K562 (cell line): ENCODE measurements at regions not wholly inside any gene's neighbourhood (a gene's known extent, or its start where the extent isn't known, plus 50 kb on each side); places are given as distances from the start of the nearest gene placed in this dataset.

Experiments
- ATAC-seq: fragments of 200-7000 bp; cut with Tn5 transposase; 3 replicates; pipeline ENCODE4 v1.9.1; 2020; ENCODE audit warnings: moderate library complexity
- BruUV-seq: library from RNA; stranded (reverse); fragments of 400-500 nt; replicated peaks from 2 replicates; lab custom pipeline; 2021; lab: Mats Ljungman, UMichigan
- CTCF ChIA-PET: fragments of 300-600 bp; formaldehyde crosslinking; extraction: SDS; loops from one replicate; lab custom pipeline; 2021; ENCODE audit warnings: low intra/inter-chr PET ratio; lab: Yijun Ruan, JAX
- POLR2A ChIA-PET: fragments of 300-600, 350-650 bp; sonication (Branson Sonifier 250); formaldehyde crosslinking; extraction: SDS; loops from one replicate; lab custom pipeline; 2021; ENCODE audit warnings: antibody characterized with exemption, inconsistent platforms; lab: Yijun Ruan, JAX
- DNase-seq, 4 experiments: peaks; one replicate each; pipeline versions ENCODE4 v3.0.0 to v3.0.0-alpha.2; 2011 to 2018; ENCODE audit warnings: low spot score in 3 of 4, mixed read lengths in 3 of 4; ENCODE audit errors: extremely low read depth in 1 of 4
- FAIRE-seq: peaks from 2 replicates; lab custom pipeline; 2011; peaks lifted over from hg19 to GRCh38; lab: Jason Lieb, UNC
- H2AFZ ChIP-seq: 2 replicates; pipeline ENCODE4 v1.6.0; 2011; ENCODE audit warnings: low read depth, low read length, control low read depth, inconsistent platforms
- H3K27ac ChIP-seq: fragments of 200-600 bp; 3 replicates; pipeline ENCODE4 v1.8.0; 2011; ENCODE audit warnings: low read depth, mild to moderate bottlenecking, control low read depth, inconsistent platforms, low read length, moderate library complexity, mixed read lengths; ENCODE audit errors: extremely low read depth
- H3K27me3 ChIP-seq, 2 experiments: fragments of 300-600 bp in 1 of 2; 2 replicates in 1 of 2; 3 replicates in 1 of 2; pipeline versions ENCODE4 v1.6.0 to v1.8.0; 2011; ENCODE audit warnings: inconsistent platforms in 2 of 2, low read length in 2 of 2, mild to moderate bottlenecking in 1 of 2, mixed read lengths in 1 of 2, moderate library complexity in 1 of 2; ENCODE audit not compliant: control insufficient read depth in 2 of 2, insufficient read depth in 2 of 2
- H3K36me3 ChIP-seq: fragments of 300-600 bp; 3 replicates; pipeline ENCODE4 v1.8.0; 2011; ENCODE audit warnings: mild to moderate bottlenecking, low read length, inconsistent platforms; ENCODE audit not compliant: control insufficient read depth, insufficient read depth
- H3K4me1 ChIP-seq, 2 experiments: fragments of 200-600 bp in 1 of 2; replicated peaks in 1 of 2; 2 replicates in 1 of 2; 3 replicates in 1 of 2; pipeline versions ENCODE4 v1.5.1 to v1.8.0; 2011; ENCODE audit warnings: inconsistent platforms in 2 of 2, low read length in 2 of 2, mild to moderate bottlenecking in 1 of 2, mixed read lengths in 1 of 2, moderate library complexity in 1 of 2; ENCODE audit not compliant: control insufficient read depth in 2 of 2, insufficient read depth in 2 of 2
- H3K4me2 ChIP-seq: 2 replicates; pipeline ENCODE4 v1.6.1; 2011; ENCODE audit warnings: low read length, control low read depth, inconsistent platforms, mixed read lengths; ENCODE audit not compliant: insufficient read depth
- H3K4me3 ChIP-seq: fragments of 200-600 bp; sonication (generic), shearing (Covaris generic); 2 replicates; pipeline ENCODE4 v1.5.1; 2016; ENCODE audit warnings: control low read depth, inconsistent platforms
- H3K79me2 ChIP-seq: fragments of 200-600 bp; 3 replicates; pipeline ENCODE4 v1.8.0; 2011; ENCODE audit warnings: low read length, inconsistent platforms; ENCODE audit not compliant: control insufficient read depth, insufficient read depth
- H3K9ac ChIP-seq, 2 experiments: 2 replicates each; pipeline versions ENCODE4 v1.6.0 to v1.6.1; 2011; ENCODE audit warnings: low read depth in 2 of 2, low read length in 2 of 2, control low read depth in 1 of 2, inconsistent platforms in 1 of 2, mild to moderate bottlenecking in 1 of 2, mixed read lengths in 1 of 2; ENCODE audit not compliant: insufficient read depth in 1 of 2
- H3K9me1 ChIP-seq: one replicate; pipeline ENCODE4 v1.6.0; 2011; ENCODE audit warnings: inconsistent platforms, mild to moderate bottlenecking, low read length, moderate library complexity; ENCODE audit not compliant: control insufficient read depth, insufficient read depth
- H3K9me3 ChIP-seq: replicated peaks from 2 replicates; pipeline ENCODE4 v1.5.1; 2011; ENCODE audit warnings: low read depth, low read length, inconsistent platforms; ENCODE audit not compliant: control insufficient read depth, insufficient read depth
- H4K20me1 ChIP-seq: replicated peaks from 2 replicates; pipeline ENCODE4 v1.6.1; 2011; ENCODE audit warnings: low read length, inconsistent platforms, mixed read lengths; ENCODE audit not compliant: control insufficient read depth, insufficient read depth
- CBX1 ChIP-seq: sonication (generic); IDR thresholded peaks from 2 replicates; pipeline ENCODE4 v1.6.1; 2016; ENCODE audit warnings: antibody characterized with exemption, low read depth, mild to moderate bottlenecking
- DIDO1 ChIP-seq: fragments of 450-650 bp; IDR thresholded peaks from 2 replicates; pipeline ENCODE4 v1.6.1; 2016; ENCODE audit warnings: low read depth, missing biosample characterization, missing genetic modification characterization
- NCOA4 ChIP-seq: fragments of 450-650 bp; IDR thresholded peaks from 2 replicates; pipeline ENCODE4 v1.6.1; 2018; ENCODE audit warnings: mild to moderate bottlenecking; ENCODE audit not compliant: partially characterized antibody
- NFYB ChIP-seq: IDR thresholded peaks from 2 replicates; pipeline ENCODE4 v1.6.1; 2011; ENCODE audit warnings: mild to moderate bottlenecking, moderate library complexity; ENCODE audit not compliant: insufficient read length; ENCODE audit errors: extremely low read depth
- RBM14 ChIP-seq: fragments of 200-400 bp; formaldehyde crosslinking; IDR thresholded peaks from 2 replicates; pipeline ENCODE4 v1.6.1; 2018; ENCODE audit warnings: low read depth, mild to moderate bottlenecking, low read length, moderate library complexity, borderline replicate concordance; ENCODE audit not compliant: insufficient read depth
- SIX5 ChIP-seq, 2 experiments: IDR thresholded peaks; 2 replicates each; pipeline ENCODE4 v1.6.1; 2011; ENCODE audit warnings: low read length in 2 of 2, borderline replicate concordance in 1 of 2, low read depth in 1 of 2, mild to moderate bottlenecking in 1 of 2, moderate library complexity in 1 of 2; ENCODE audit not compliant: insufficient read depth in 1 of 2
- SMARCA4 ChIP-seq: fragments of 450-650 bp; IDR thresholded peaks from 2 replicates; pipeline ENCODE4 v1.6.1; 2016
- TFAM ChIP-seq: fragments of 250-450 bp; sonication (Bioruptor Pico); conservative IDR thresholded peaks from 2 replicates; pipeline ENCODE4 v1.5.0; 2021; ENCODE audit warnings: mild to moderate bottlenecking, moderate library complexity
- ZNF212 ChIP-seq: fragments of 450-650 bp; formaldehyde crosslinking; IDR thresholded peaks from 2 replicates; pipeline ENCODE4 v1.4.0; 2020; ENCODE audit warnings: mild to moderate bottlenecking
- ZNF764 ChIP-seq: fragments of 250-450 bp; sonication (Bioruptor Pico); IDR thresholded peaks from 2 replicates; pipeline ENCODE4 v1.4.0; 2020; ENCODE audit warnings: low read depth, mild to moderate bottlenecking, moderate library complexity
- WGBS: fragments of 100-300 bp; shearing (Covaris generic); methylation state at CpG from one replicate; pipeline ENCODE4 v1.1.6; 2016; ENCODE audit warnings: low coverage, mixed read lengths; ENCODE audit not compliant: insufficient coverage; ENCODE audit errors: missing lambda C conversion rate; 5-methylcytosine and 5-hydroxymethylcytosine counted together
- in situ Hi-C: fragments of 300-500 bp; cut with MboI; formaldehyde crosslinking; loops from 4 replicates; pipeline ENCODE4 v1.15.0; 2018; ENCODE audit warnings: inconsistent platforms, mixed read lengths
- intact Hi-C: fragments of 100-400 bp; cut with micrococcal nuclease; formaldehyde crosslinking; loops from 2 replicates; pipeline ENCODE4 v1.14.2; 2022
- TF ChIP-seq, protein P1 (sequence below): fragments of 250-450 bp; sonication (Bioruptor Pico); IDR thresholded peaks from 2 replicates; pipeline ENCODE4 v1.8.0; 2022; ENCODE audit warnings: inconsistent platforms
- TF ChIP-seq, protein P2 (sequence below): fragments of 450-650 bp; IDR thresholded peaks from 2 replicates; pipeline ENCODE4 v1.6.1; 2016; ENCODE audit warnings: mild to moderate bottlenecking
- TF ChIP-seq, protein P3 (sequence below): fragments of 250-450 bp; sonication (Bioruptor Pico); IDR thresholded peaks from 2 replicates; pipeline ENCODE4 v1.5.0; 2022; ENCODE audit warnings: mild to moderate bottlenecking

DNA sequence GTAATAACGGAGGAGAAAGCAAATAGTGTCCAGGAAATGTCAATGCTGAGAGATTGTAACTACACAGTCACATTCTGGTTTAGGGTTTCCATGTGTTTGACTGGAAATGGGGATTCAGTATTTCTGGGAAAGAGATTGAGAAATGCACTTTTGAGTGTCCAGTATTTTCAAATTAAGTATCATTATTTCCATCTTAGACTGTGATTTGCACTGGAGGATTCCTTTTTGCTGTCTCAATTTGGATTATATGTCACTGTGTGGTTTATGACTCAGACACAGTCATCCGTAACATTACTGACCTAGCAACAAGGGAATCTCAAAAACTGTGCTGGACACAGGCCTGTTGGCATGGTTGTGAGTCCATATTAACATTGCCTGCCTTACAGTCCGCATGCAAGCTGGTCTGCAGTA is 681.4 kb downstream of the CDH11 start:
- H3K79me2 ChIP-seq, result no peaks in the 10 kb centered on the region
- in situ Hi-C loops, result no loop called here
- H3K36me3 ChIP-seq, result no peaks in the 10 kb centered on the region
- intact Hi-C loops, result no loop called here
- no peaks in the 10 kb centered on the region for H3K9me3 ChIP-seq
- FAIRE-seq, result no peak
- H3K27me3 ChIP-seq, result no peaks in the 10 kb centered on the region
- no peaks in the 10 kb centered on the region for H3K9me1 ChIP-seq
- no peak overlapping the region for H2AFZ ChIP-seq
- TF ChIP-seq ZNF212 (CRISPR knock-in tag) (no peak), SMARCA4 (no peak), SIX5 (IDR thresholded peaks at IDR 0.05; ENCODE audit: borderline replicate concordance in 1 of 2, insufficient read depth in 1 of 2, low read depth in 1 of 2, low read length in 2 of 2) (no peak), ZNF764 (CRISPR knock-in tag) (no peak), DIDO1 (tag) (no peak), NFYB (no peak), RBM14 (no peak), CBX1 (no peak), NCOA4 (no peak), TFAM (CRISPR knock-in tag) (no peak)
- TF ChIP-seq, protein P1, sequence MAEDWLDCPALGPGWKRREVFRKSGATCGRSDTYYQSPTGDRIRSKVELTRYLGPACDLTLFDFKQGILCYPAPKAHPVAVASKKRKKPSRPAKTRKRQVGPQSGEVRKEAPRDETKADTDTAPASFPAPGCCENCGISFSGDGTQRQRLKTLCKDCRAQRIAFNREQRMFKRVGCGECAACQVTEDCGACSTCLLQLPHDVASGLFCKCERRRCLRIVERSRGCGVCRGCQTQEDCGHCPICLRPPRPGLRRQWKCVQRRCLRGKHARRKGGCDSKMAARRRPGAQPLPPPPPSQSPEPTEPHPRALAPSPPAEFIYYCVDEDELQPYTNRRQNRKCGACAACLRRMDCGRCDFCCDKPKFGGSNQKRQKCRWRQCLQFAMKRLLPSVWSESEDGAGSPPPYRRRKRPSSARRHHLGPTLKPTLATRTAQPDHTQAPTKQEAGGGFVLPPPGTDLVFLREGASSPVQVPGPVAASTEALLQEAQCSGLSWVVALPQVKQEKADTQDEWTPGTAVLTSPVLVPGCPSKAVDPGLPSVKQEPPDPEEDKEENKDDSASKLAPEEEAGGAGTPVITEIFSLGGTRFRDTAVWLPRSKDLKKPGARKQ (CRISPR knock-in tag), result no peak
- TF ChIP-seq, protein P2, sequence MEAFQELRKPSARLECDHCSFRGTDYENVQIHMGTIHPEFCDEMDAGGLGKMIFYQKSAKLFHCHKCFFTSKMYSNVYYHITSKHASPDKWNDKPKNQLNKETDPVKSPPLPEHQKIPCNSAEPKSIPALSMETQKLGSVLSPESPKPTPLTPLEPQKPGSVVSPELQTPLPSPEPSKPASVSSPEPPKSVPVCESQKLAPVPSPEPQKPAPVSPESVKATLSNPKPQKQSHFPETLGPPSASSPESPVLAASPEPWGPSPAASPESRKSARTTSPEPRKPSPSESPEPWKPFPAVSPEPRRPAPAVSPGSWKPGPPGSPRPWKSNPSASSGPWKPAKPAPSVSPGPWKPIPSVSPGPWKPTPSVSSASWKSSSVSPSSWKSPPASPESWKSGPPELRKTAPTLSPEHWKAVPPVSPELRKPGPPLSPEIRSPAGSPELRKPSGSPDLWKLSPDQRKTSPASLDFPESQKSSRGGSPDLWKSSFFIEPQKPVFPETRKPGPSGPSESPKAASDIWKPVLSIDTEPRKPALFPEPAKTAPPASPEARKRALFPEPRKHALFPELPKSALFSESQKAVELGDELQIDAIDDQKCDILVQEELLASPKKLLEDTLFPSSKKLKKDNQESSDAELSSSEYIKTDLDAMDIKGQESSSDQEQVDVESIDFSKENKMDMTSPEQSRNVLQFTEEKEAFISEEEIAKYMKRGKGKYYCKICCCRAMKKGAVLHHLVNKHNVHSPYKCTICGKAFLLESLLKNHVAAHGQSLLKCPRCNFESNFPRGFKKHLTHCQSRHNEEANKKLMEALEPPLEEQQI, result no peak
- TF ChIP-seq, protein P3, sequence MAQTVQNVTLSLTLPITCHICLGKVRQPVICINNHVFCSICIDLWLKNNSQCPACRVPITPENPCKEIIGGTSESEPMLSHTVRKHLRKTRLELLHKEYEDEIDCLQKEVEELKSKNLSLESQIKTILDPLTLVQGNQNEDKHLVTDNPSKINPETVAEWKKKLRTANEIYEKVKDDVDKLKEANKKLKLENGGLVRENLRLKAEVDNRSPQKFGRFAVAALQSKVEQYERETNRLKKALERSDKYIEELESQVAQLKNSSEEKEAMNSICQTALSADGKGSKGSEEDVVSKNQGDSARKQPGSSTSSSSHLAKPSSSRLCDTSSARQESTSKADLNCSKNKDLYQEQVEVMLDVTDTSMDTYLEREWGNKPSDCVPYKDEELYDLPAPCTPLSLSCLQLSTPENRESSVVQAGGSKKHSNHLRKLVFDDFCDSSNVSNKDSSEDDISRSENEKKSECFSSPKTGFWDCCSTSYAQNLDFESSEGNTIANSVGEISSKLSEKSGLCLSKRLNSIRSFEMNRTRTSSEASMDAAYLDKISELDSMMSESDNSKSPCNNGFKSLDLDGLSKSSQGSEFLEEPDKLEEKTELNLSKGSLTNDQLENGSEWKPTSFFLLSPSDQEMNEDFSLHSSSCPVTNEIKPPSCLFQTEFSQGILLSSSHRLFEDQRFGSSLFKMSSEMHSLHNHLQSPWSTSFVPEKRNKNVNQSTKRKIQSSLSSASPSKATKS (CRISPR knock-in tag), result no peak
- no peak for DNase-seq
- WGBS, result 0% methylated on average over 3 of the region's 3 CpGs
- no peaks in the 10 kb centered on the region for H4K20me1 ChIP-seq
- H3K4me3 ChIP-seq, result no peak overlapping the region
- no peak overlapping the region for H3K27ac ChIP-seq
- no peak for ATAC-seq
- no peak overlapping the region for H3K4me2 ChIP-seq
- ChIA-PET POLR2A (no interaction called here), CTCF (no interaction called here)
- H3K9ac ChIP-seq, result no peak overlapping the region
- no peaks in the 10 kb centered on the region for H3K4me1 ChIP-seq
- no TSS peak for BruUV-seq
